Suprapubic skin (tissue), 4 donors: ENCODE measurements at regions not wholly inside any gene's neighbourhood (a gene's known extent, or its start where the extent isn't known, plus 50 kb on each side); places are given as distances from the start of the nearest gene placed in this dataset.
A peak's percentile ranks its signal among the peaks of the same experiment; 100 is the strongest.

Experiments
- DNase-seq, 2 donors: peaks; one replicate each; pipeline ENCODE4 v3.0.0-alpha.2; 2019; ENCODE audit warnings: low spot score in 2 of 2
- H3K27ac ChIP-seq: fragments of 200-600 bp; sonication (generic); one replicate; pipeline ENCODE4 v1.5.1; 2019
- H3K27me3 ChIP-seq: fragments of 200-600 bp; sonication (generic); one replicate; pipeline ENCODE4 v1.5.1; 2019
- H3K36me3 ChIP-seq: fragments of 200-600 bp; sonication (generic); one replicate; pipeline ENCODE4 v1.5.1; 2019
- H3K4me1 ChIP-seq: fragments of 200-600 bp; sonication (generic); one replicate; pipeline ENCODE4 v1.5.1; 2019
- H3K4me3 ChIP-seq: fragments of 200-600 bp; sonication (generic); one replicate; pipeline ENCODE4 v1.5.1; 2019; ENCODE audit warnings: mild to moderate bottlenecking
- H3K9me3 ChIP-seq: fragments of 200-600 bp; sonication (generic); one replicate; pipeline ENCODE4 v1.5.1; 2019
- CTCF ChIP-seq, 2 donors: fragments of 200-600 bp in 1 of 2; fragments of 450-650 bp in 1 of 2; sonication (generic) in 1 of 2; IDR thresholded peaks; one replicate each; pipeline ENCODE4 v1.5.1; 2016 to 2019; ENCODE audit warnings: antibody characterized with exemption in 2 of 2, mild to moderate bottlenecking in 1 of 2, moderate library complexity in 1 of 2
- EP300 ChIP-seq: sonication (generic); formaldehyde crosslinking; IDR thresholded peaks from one replicate; pipeline ENCODE4 v1.6.1; 2017; ENCODE audit warnings: antibody characterized with exemption
- POLR2A ChIP-seq, 2 donors: fragments of 450-650 bp; IDR thresholded peaks; one replicate each; pipeline ENCODE4 v1.6.1; 2017; ENCODE audit warnings: antibody characterized with exemption in 2 of 2, mild to moderate bottlenecking in 2 of 2, moderate library complexity in 2 of 2
- POLR2AphosphoS5 ChIP-seq, 3 donors: sonication (generic); formaldehyde crosslinking; IDR thresholded peaks; one replicate each; pipeline ENCODE4 v1.6.1; 2017; ENCODE audit warnings: antibody characterized with exemption in 3 of 3
- WGBS: methylation state at CpG from one replicate; pipeline ENCODE4 v1.1.5; 2018; 5-methylcytosine and 5-hydroxymethylcytosine counted together

GRCh38 chr3:117609330-117609729, 899.8 kb downstream of the TUSC7 start:
- H3K9me3 ChIP-seq, result no peaks in the 10 kb centered on the region
- no peaks in the 10 kb centered on the region for H3K27me3 ChIP-seq
- no peak for DNase-seq
- no peaks in the 10 kb centered on the region for H3K4me1 ChIP-seq
- H3K27ac ChIP-seq, result peak overlapping the region; percentile 29
- TF ChIP-seq CTCF (IDR thresholded peaks at IDR 0.05) (no peak), POLR2AphosphoS5 (IDR thresholded peaks at IDR 0.05) (no peak), EP300 (no peak), POLR2A (IDR thresholded peaks at IDR 0.05) (no peak)
- H3K4me3 ChIP-seq, result no peak overlapping the region
- no peaks in the 10 kb centered on the region for H3K36me3 ChIP-seq
- WGBS, result 70% methylated on average over 4 of the region's 4 CpGs

- no peak for DNase-seq
- Histone ChIP-seq H3K27me3 (no peaks in the 10 kb centered on the region), H3K4me1 (no peaks in the 10 kb centered on the region), H3K27ac (no peak overlapping the region), H3K9me3 (no peaks in the 10 kb centered on the region), H3K36me3 (no peaks in the 10 kb centered on the region), H3K4me3 (no peak overlapping the region)
- TF ChIP-seq POLR2A (IDR thresholded peaks at IDR 0.05) (no peak), EP300 (no peak), POLR2AphosphoS5 (IDR thresholded peaks at IDR 0.05) (no peak), CTCF (IDR thresholded peaks at IDR 0.05) (no peak)
- WGBS, result 91% methylated on average over 4 of the region's 4 CpGs
These were observed 900.6 kb downstream of the TUSC7 start for GRCh38 chr3:117610156-117610555.

GRCh38 chr3:117611211-117611610, 901.6 kb downstream of the TUSC7 start:
- 69% methylated on average over 2 of the region's 2 CpGs for WGBS
- no peaks in the 10 kb centered on the region for H3K4me1 ChIP-seq
- no peak overlapping the region for H3K4me3 ChIP-seq
- peak overlapping the region; percentile 10 for H3K27ac ChIP-seq
- no peak for DNase-seq
- no peaks in the 10 kb centered on the region for H3K9me3 ChIP-seq
- no peaks in the 10 kb centered on the region for H3K36me3 ChIP-seq
- no peak for TF ChIP-seq POLR2AphosphoS5 (IDR thresholded peaks at IDR 0.05)
- no peak for TF ChIP-seq EP300
- H3K27me3 ChIP-seq, result no peaks in the 10 kb centered on the region

GRCh38 chr3:117616227-117616626, 906.6 kb downstream of the TUSC7 start:
- no peak for TF ChIP-seq EP300
- no peak for TF ChIP-seq POLR2A (IDR thresholded peaks at IDR 0.05)
- no peak for TF ChIP-seq CTCF (IDR thresholded peaks at IDR 0.05)
- no peak for TF ChIP-seq POLR2AphosphoS5 (IDR thresholded peaks at IDR 0.05)
- 94% methylated on average over 2 of the region's 2 CpGs for WGBS

GRCh38 chr3:117617906-117618305, 908.3 kb downstream of the TUSC7 start:
- no peak for DNase-seq
- Histone ChIP-seq H3K4me1 (no peaks in the 10 kb centered on the region), H3K9me3 (no peaks in the 10 kb centered on the region), H3K27me3 (no peaks in the 10 kb centered on the region), H3K36me3 (no peaks in the 10 kb centered on the region), H3K27ac (no peak overlapping the region), H3K4me3 (no peak overlapping the region)
- 63% methylated on average over 1 of the region's 1 CpG for WGBS
- TF ChIP-seq EP300, result no peak

More at GRCh38 chr3:117616227-117616626, 906.6 kb downstream of the TUSC7 start:
- Histone ChIP-seq H3K9me3 (no peaks in the 10 kb centered on the region), H3K4me1 (no peaks in the 10 kb centered on the region), H3K4me3 (no peak overlapping the region), H3K27me3 (no peaks in the 10 kb centered on the region), H3K27ac (no peak overlapping the region), H3K36me3 (no peaks in the 10 kb centered on the region)
- no peak for DNase-seq

GRCh38 chr3:117618462-117618861, 908.9 kb downstream of the TUSC7 start:
- Histone ChIP-seq H3K27ac (no peak overlapping the region), H3K27me3 (no peaks in the 10 kb centered on the region)

More at GRCh38 chr3:117618462-117618861, 908.9 kb downstream of the TUSC7 start:
- DNase-seq, result no peak
- Histone ChIP-seq H3K9me3 (no peaks in the 10 kb centered on the region), H3K4me3 (no peak overlapping the region), H3K36me3 (no peaks in the 10 kb centered on the region), H3K4me1 (no peaks in the 10 kb centered on the region)
- TF ChIP-seq CTCF (IDR thresholded peaks at IDR 0.05), result no peak
- TF ChIP-seq POLR2AphosphoS5 (IDR thresholded peaks at IDR 0.05), result no peak
- TF ChIP-seq EP300, result no peak
- TF ChIP-seq POLR2A (IDR thresholded peaks at IDR 0.05), result no peak
- WGBS, result 33% methylated on average over 1 of the region's 1 CpG
